ENCODE measurements at regions not wholly inside any gene's neighbourhood (a gene's known extent, or its start where the extent isn't known, plus 50 kb on each side); places are given as distances from the start of the nearest gene placed in this dataset.

GRCh38 chr6:77133031-77133430 lies 330.3 kb downstream of the HTR1B start:
- Histone ChIP-seq H2AFZ (ENCODE audit: low read depth, low read length, poor library complexity, severe bottlenecking) (no peak overlapping the region), H3K27me3 (ENCODE audit: insufficient read depth, low read length) (no peaks in the 10 kb centered on the region)
- BruUV-seq (replicated peaks): no TSS peak

More at GRCh38 chr6:77133031-77133430, 330.3 kb downstream of the HTR1B start:
- TF ChIP-seq EZH2phosphoT487 (IDR thresholded peaks at IDR 0.05; ENCODE audit: borderline replicate concordance): no peak
- TF ChIP-seq, protein P1, sequence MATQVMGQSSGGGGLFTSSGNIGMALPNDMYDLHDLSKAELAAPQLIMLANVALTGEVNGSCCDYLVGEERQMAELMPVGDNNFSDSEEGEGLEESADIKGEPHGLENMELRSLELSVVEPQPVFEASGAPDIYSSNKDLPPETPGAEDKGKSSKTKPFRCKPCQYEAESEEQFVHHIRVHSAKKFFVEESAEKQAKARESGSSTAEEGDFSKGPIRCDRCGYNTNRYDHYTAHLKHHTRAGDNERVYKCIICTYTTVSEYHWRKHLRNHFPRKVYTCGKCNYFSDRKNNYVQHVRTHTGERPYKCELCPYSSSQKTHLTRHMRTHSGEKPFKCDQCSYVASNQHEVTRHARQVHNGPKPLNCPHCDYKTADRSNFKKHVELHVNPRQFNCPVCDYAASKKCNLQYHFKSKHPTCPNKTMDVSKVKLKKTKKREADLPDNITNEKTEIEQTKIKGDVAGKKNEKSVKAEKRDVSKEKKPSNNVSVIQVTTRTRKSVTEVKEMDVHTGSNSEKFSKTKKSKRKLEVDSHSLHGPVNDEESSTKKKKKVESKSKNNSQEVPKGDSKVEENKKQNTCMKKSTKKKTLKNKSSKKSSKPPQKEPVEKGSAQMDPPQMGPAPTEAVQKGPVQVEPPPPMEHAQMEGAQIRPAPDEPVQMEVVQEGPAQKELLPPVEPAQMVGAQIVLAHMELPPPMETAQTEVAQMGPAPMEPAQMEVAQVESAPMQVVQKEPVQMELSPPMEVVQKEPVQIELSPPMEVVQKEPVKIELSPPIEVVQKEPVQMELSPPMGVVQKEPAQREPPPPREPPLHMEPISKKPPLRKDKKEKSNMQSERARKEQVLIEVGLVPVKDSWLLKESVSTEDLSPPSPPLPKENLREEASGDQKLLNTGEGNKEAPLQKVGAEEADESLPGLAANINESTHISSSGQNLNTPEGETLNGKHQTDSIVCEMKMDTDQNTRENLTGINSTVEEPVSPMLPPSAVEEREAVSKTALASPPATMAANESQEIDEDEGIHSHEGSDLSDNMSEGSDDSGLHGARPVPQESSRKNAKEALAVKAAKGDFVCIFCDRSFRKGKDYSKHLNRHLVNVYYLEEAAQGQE (IDR thresholded peaks at IDR 0.05; ENCODE audit: low read depth): no peak
- no peak for TF ChIP-seq CEBPB (IDR thresholded peaks at IDR 0.05; ENCODE audit: low read depth)
- TF ChIP-seq, protein P2, sequence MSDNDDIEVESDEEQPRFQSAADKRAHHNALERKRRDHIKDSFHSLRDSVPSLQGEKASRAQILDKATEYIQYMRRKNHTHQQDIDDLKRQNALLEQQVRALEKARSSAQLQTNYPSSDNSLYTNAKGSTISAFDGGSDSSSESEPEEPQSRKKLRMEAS (IDR thresholded peaks at IDR 0.05): no peak
- no peak for TF ChIP-seq EGR1 (IDR thresholded peaks at IDR 0.05; ENCODE audit: low read depth)
- no peak for TF ChIP-seq CTCF (IDR thresholded peaks at IDR 0.05 in 2 of 3, conservative IDR thresholded peaks at IDR 0.05 in 1 of 3; ENCODE audit: borderline replicate concordance in 1 of 3, insufficient read depth in 1 of 3, low read depth in 2 of 3, low read length in 2 of 3)
- ATAC-seq: no peak
- no peaks in the 10 kb centered on the region for H3K9me2 ChIP-seq (ENCODE audit: insufficient read depth)
- H3K9ac ChIP-seq (ENCODE audit: low read length): no peak overlapping the region
- H3K9me3 ChIP-seq (ENCODE audit: control insufficient read depth in 1 of 2, insufficient read depth in 1 of 2, low read depth in 1 of 2, low read length in 2 of 2): no peaks in the 10 kb centered on the region
- no peak overlapping the region for H3K4me2 ChIP-seq (ENCODE audit: low read length)
- DNase-seq (ENCODE audit: low read depth, low spot score): no peak
- intact Hi-C loops (cut with micrococcal nuclease): no loop called here
- no peaks in the 10 kb centered on the region for H3K79me2 ChIP-seq (ENCODE audit: insufficient read depth, low read length)
- no peak overlapping the region for H3K27ac ChIP-seq (ENCODE audit: low read depth, low read length)
- no peak overlapping the region for H3K4me3 ChIP-seq (replicated peaks in 1 of 2; ENCODE audit: low read depth in 1 of 2, low read length in 2 of 2)
- peaks cover 0 to 2% of the 10 kb centered on the region in 2 experiments; a peak in 2 of 4 replicates for H3K4me1 ChIP-seq (ENCODE audit: control insufficient read depth in 1 of 2, insufficient read depth in 2 of 2, low read length in 2 of 2)
- ChIA-PET RAD21 (ENCODE audit: low non-redundant PET in 1 of 2, low total read pairs in 2 of 2, uncharacterized antibody in 2 of 2, unreplicated experiment in 2 of 2) (no interaction called here), POLR2A (no interaction called here), CTCF (no interaction called here)
- no peaks in the 10 kb centered on the region for H4K20me1 ChIP-seq (ENCODE audit: insufficient read depth)
- H3K36me3 ChIP-seq (ENCODE audit: control insufficient read depth in 1 of 2, insufficient read depth in 2 of 2, low read length in 2 of 2): no peaks in the 10 kb centered on the region
